Islet precursor cell (in vitro differentiated cells): ENCODE measurements at regions not wholly inside any gene's neighbourhood (a gene's known extent, or its start where the extent isn't known, plus 50 kb on each side); places are given as distances from the start of the nearest gene placed in this dataset.

ENCODE experiments used
- DNase-seq: peaks from one replicate; pipeline ENCODE4 v3.0.0-alpha.2; 2018

DNA sequence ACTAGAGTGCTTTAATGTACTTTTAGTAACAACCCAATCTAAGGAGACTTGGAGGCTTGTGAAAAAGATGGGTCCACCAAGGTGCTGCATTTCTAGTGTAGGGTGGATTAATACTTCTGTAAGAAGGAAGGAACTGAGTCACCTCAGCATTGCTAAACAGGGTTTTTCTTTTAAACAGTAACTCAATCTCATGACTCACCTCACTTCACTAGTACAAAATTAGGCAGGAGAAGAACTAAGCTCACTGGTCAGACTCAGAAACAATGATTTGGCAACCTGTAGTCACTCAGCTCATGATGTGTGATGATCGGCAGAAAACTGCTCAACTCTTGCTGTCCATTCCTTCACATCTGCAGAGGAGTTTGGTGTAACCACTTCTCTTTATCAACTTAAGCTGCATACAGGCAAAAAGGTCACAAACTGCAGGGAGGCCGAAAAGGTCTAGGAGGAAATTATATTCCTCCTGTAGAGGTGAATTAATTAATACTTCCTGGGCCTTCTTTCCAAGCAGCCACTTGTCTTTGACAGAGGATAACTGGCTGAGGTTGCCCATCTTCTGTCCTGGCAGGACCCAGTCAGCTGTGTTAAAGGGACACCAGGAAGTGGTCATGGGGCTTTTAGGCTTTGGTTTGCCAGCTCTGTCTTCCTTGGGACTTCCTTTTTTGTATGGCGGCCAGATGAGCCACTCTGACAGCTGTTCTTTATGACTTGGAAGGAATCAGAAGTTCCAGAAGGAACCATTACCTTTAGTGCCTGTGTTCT is 466.9 kb downstream of the FUT8 start:
- no peak for DNase-seq

DNA sequence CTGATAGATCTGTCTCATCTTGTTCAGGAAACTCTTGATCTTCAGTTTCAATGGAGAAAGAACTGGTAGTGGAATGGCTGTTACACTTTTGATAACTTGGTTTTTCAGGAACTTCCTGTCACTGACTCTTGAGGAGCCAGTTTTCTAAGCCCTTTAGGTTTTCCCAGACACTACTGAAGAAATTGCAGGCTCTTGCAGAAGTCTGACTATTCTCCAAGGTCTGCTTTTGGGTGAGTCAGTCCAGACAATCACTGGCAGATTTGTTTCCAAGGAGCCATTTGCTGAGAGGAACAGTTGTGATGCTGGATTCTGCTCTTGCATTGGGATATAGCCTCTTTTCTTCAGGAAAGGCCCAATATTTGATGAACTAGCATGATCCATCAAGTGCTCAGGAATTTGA is 468.0 kb downstream of the FUT8 start:
- no peak for DNase-seq

DNA sequence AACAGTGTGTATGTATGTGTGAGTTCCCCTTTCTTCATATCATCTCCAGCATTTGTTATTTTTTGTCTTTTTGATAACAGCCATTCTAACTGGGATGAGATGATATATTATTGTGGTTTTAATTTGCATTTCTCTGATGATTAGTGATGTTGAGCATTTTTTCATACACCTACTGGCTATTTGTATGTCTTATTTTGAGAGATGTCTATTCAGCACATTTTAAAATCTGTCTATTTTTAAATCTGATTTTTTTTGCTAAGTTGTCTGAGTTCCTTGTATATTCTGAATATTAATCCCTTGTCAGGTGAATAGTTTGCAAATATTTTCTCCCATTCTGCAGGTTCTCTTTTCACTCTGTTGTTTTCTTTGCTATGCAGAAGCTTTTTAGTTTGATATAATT is 469.1 kb downstream of the FUT8 start:
- DNase-seq: no peak

DNA sequence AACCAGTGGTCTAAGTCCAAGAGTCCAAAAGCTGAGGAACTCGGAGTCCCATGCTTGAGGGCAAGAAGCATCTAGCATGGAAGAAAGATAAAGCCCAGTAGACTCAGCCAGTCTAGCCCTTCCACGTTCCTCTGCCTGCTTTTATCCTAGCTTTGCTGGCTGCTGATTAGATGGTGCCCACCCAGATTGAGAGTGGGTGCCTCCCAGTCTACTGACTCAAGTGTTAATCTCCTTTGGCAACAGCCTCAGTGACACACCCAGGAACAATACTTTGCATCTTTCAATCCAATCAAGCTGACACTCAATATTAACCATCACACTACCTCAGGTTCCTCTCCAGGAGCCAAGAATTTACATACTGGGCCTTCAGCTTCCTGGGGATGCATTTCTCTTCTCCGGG is 476.1 kb downstream of the FUT8 start:
- no peak for DNase-seq

DNA sequence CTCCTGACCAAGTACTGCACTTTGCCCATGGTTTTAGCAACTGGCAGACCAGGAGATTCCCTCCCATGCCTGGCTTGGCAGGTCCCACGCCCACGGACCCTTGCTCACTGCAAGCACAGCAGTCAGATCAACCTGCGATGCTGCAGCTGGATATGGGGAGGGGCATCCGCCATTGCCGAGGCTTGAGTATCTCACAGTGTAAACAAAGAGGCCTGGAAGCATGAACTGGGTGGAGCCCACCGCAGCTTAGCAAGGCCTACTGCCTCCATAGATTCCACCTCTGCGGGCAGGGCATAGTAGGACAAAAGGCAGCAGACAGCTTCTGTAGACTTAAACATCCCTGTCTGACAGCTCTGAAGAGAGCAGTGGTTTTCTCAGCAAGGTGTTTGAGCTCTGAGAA is 479.8 kb downstream of the FUT8 start:
- no peak for DNase-seq

DNA sequence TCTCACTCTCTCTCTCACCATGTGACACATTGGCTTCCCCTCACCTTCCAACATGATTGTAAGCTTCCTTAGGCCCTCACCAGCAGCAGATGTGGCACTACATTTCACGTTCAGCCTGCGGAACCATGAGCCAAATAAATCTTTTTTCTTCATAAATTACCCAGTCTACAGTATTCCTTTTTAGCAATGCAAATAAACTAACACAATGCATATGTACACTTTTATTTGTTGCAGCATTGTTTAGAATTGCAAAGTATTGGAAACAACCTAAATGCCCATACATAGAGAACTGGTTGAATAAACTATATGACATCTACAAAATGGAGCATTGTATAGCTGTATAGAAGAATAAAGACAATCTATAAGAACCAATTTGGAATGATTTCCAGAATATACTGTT is 487.6 kb downstream of the FUT8 start:
- no peak for DNase-seq

DNA sequence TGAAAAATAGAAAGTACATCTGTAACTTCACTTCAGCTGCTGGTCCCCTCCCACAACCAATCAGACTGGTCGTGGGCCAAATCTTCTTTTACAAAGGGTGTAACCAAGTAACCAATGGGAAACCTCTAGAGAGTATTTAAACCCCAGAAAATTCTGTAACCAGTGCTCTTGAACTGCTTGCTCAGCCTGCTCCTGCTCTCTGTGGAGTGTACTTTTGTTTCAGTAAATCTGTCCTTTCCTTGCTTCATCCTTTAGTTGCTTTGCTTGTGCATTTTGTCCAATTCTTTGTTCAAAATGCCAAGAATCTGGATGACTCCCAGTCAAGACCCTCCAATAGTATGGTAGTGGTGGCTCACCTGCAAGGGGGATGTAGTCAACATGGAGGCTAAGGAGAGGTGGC is 489.1 kb downstream of the FUT8 start:
- no peak for DNase-seq

DNA sequence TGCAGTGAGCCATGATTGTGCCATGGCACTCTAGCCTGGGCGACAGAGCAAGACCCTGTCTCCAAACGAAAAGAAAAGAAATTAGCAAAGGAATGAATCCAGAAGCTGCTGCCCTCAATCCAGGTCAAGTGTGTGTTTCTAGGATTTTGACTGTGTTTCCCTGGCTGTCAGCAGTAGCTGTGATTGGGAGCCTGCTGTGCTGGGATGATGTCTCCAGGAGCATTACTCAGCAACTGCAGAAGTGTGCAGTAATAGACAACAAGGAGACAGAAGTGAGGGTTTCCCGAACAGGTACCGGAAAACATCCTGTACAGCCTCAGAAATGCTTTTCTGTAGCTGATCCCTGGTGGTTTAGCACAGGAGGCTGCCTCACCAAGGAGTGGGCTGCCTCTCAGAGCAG is 492.5 kb downstream of the FUT8 start:
- no peak for DNase-seq

DNA sequence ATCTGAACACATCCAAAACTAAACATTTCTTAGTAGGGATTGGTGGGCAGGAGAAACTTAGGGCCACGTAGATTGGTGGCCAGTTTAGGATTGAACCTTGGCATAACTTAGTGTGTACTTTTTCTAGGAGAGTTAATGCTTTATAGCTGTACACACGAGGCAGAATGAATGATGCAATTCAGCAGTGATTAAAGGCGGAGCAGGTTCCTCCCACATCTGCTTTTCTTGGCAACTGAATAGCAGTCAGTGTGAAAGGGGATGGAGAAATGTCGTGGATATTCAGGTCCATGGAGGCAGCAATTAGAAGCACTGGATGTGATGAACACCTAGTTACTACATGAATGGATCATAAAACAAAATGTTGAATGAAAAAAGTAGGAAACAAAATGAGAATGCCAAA is 493.8 kb downstream of the FUT8 start:
- DNase-seq: no peak

DNA sequence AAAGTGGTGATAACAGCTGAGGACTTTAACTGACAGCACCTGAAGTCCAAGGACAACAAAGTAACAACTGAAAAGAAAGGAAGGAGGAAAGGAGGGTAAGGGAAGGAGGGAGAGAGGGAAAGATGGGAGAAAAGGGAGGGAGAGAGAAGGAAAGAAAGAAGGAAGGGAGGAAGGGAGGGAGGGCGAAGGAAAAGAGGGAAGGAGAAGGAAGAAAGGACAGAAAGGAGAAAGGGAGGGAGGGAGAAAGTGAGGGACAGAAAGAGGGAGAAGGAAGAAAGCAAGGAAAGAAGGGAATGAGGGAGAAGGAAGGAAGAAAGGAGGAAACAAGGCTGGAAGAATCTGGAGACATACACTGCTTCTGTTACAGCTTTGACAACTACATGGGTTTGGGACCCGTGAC is 494.4 kb downstream of the FUT8 start:
- no peak for DNase-seq

DNA sequence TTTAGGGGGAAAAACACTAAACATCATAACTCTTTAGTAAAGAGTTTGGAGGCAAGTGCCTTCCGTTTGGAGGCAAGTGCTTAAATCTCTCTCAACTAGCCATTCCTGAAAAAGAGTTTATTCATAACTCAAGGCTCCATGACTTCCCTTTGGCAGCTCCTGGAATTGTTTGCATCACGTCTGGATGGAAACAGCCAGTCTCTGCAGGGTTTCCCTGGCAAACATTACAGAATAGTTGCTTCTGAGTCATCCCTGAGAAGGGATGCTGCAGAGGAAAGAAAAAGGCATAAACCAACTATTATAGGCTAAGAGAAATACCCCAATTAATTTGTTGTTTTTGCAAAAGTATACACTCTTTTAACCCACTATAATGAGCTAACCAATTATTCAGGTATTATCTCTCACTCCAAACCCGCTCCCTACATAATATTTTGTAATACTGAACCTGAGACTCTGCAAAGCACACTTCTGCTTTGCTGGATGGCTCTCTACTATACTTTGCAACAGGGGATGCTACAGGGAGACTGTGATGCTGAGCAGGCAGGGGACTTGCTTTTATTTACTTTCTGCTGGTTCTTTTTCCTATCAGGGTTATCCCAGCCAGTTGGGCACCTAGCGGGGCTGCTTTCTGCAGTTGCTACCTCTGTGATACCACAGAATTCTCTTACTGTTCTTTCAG is 497.7 kb downstream of the FUT8 start:
- DNase-seq: no peak

DNA sequence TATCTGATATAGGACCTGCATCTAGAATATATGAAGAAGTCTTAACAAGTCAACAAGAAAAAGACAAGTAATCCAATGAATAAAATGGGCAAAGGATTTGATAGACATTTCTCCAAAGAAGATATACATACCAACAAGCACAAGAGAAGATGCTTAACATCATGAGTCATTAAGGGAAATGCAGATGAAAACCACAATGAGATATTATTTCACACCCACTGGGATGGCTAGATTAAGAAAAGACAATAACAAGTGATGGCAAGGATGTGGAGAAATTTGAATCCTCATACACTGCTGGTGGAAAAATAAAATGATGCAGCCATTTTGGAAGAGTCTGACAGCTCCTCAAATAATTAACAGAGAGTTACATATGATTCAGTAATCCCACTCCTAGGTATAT is 502.6 kb downstream of the FUT8 start:
- no peak for DNase-seq

DNA sequence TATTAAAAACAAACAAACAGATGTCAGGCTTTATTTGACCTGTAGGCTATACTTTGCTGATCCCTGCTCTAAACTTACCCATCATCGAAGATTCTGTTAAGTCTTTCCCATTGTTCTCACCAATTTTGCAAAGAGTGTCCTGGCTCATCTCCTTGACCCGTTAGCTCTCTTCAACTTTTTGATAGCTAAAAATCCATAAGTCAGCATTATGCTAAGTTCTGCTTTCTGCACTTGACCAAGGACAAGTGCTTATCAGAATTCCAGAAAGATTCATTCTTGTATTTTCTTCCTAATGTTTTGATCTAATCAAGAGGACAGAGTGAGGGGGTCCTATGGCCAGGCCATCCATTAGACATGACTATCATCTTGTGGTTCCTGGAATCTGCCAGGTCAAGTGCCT is 503.5 kb downstream of the FUT8 start:
- DNase-seq: no peak

DNA sequence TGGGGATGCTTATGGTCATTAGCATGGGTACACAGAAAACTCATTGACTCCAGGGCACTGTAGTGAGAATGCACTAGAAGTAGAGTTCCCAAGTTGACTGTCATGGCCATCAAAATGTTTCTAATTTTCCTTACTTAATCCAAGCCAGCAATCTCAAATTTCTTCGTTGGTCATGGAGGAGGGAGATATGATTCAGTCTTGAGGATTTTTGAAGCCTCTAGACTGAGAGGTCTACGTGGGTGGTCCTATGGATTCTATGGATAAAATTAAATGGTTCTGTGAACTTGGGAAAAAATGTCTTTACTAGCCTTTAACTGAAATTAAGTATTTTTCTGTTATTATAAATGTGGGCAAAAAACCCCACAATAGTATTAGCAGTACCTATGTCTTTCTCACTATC is 508.5 kb downstream of the FUT8 start:
- no peak for DNase-seq

DNA sequence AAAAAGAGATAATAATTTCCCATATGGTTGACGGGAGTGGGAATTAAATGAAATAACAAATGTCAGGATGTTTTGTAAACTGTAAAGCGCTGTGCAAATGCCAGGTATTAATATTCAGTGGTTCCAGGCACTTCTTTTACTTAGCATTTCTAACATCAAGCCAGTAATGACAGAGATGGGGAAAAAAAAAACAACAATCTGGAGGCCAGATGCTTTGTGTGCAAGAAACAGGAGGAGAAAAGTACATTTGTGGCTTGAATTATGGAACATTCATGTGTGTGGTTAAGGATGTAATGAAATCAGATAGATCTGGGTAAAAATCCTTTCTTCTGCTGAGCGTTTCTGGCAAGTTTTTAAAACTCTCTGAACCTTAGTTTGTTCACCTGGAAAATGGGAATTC is 509.6 kb downstream of the FUT8 start:
- DNase-seq: no peak

DNA sequence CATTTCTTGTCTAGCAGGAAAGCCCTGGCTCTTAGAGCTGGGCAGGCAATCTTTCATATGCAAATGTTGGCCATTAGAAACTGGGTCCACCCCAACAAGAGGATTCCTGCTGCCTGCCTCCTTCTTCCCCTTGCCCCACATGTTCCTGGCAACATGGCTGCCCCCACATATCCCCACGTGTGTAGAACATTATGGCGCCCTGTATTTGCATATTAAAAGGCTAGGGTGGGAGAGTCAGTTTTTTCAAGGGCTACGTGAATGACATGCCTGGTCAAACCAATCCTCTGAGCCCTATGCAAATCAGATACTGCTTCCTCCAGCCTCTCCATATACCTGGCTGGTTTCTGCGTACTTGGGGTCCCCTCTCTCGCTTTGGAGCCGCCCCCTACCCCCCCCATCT is 514.0 kb downstream of the FUT8 start:
- no peak for DNase-seq

DNA sequence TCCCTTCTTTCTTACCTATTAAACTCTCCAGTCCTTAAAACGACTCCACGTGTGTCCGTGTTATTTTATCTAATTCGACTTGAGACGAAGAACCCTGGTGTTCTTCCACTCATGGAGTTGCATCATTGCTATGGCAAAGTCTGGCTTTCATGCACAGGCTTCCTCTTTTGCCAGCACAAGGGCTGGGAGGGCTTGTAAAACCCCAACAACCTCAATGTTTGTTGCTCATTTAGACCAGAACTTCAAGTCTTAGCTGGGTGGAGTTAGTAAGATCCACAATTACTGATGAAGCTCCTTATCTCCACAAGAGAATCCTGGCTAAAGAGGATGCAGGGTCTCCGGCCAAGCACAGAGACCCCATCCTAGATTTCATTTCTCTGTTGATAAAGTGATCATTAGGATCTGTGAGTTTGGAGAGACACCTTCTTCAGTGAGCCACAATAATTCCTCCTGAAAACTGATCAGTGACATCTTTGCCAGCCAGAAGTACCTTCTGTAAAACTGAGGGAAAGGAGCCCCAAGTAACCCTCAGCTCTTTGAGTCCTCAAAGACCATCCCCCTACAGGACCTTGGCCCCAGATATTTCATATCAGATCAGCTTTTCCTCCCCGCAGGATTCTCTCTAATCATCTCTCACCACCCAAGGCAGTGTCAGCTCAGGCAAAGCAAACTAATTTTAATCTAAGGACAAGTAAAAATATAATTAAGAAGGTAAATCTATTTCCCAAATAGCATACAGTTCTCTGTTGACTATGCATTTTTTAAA is 514.6 kb downstream of the FUT8 start:
- no peak for DNase-seq

DNA sequence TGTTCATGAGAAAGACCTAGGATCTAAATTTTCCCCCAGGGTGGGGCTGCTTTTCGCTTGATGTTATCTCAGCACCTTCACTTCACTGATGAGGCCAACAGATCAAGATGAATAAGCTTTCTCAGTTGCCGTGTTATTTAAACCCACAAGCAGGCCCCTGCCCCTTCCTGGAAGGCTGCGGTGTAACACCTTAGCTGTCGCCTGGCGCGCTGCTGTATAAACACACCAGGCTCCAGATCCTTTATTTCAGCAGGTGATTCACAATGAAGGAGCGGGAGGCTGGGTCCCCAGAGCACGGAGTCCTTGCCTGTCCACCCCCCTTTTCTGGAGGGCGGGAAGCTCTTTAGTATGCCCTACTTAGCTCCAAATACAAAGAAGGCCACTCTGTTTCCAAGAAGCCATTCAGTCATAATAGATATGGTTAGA is 515.4 kb downstream of the FUT8 start:
- peak; percentile 88 for DNase-seq

DNA sequence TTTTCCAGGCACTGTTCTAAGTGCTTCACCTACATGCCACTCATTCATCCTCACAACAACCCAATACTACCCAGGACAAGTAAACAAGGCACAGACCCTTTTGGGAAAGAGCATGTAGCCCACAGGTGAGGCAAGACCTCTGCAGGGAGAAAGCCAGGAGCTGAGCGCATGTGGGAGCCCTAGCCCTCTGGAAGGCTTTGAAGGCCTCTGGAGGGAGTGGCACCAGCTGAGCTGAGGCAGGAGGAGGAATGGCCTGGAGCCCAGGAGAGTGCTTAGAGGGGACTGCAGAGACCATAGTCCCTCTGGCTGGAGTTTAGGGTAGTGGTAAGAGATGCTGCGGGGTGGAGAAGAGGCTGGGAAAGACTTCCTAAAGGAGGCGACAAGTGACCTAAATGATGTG is 516.5 kb downstream of the FUT8 start:
- DNase-seq: no peak

DNA sequence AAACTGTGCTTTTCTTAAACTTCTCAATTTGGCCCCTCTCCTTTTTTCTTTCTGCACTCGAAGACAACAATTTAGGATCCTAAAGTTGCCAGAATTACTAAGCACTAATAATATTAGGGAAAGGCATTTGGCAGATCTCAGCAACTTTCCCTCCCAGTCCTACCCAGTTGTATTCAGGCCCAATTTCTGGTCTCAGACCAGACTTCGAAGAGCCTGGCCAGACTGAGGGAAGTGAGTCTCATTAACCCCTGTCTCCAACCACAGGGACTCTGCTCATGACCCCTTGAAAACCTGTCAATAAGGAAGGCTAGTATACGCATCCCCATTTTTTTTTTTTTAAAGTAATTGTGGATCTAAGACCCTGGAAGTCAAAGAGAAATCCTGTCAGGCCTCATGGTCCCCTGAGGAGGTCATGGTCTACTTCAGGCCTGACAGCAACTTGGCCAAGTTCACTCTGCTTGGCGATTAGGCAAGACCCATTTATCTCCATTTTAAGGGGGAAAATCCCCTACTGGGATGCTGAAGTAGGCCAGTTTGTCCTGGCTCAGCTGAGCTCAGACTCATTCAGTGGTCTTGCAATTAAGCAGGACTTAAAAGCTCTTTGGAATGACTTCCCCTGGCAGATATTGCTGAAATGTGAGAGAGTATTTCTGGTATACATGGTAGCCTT is 521.0 kb downstream of the FUT8 start:
- DNase-seq: no peak

DNA sequence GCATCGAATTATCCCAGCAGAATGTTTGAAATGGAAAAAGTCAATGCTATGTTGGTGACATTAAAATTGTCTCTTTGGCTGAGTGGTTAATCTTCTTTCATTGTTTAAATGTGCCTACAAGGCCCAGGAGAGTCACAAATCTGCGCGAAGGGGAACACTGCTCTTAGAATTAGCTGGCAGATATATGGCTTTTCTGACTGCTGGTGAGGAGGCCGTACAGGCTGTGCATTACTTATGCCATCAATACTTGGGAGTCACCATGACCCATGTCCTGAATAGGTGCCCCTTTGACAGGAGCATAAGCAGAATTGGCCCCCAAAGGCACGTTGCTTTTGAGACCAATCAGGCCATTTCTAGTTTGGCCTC is 521.5 kb downstream of the FUT8 start:
- DNase-seq: no peak

DNA sequence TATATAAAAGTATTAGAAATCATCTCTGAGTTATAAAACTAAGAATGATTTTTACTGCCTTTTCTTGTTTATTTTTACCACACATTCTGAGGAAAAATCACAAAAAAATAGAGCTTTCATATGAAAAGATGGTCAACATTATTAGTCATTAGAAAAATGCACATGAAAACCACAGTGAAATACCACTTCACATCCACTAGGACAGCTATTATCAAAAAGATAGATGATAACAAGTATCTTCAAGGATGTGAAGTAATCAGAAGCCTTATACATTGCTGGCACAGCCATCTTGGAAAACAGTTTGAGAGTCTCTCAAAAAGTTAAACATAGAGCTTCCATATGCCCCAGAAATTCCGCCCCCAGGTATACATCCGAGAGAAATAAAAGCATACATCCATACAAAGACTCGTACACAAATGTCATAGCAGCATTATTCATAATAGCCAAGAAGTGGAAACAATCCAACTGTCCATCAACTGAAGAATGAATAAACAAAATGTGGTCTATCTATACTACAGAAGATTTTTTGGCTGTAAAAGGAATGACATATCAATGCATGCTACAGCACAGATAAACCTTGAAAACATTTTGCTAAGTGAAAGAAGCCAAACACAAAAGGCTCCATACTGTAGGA is 523.9 kb downstream of the FUT8 start:
- no peak for DNase-seq
